H9 (cell line): ENCODE measurements at regions not wholly inside any gene's neighbourhood (a gene's known extent, or its start where the extent isn't known, plus 50 kb on each side); places are given as distances from the start of the nearest gene placed in this dataset.

Source experiments
- DNase-seq: peaks from one replicate; pipeline ENCODE4 v3.0.0-alpha.2; 2017
- H2AFZ ChIP-seq: one replicate; pipeline ENCODE4 v1.6.1; 2013; ENCODE audit warnings: mild to moderate bottlenecking, low read length, control low read depth, moderate library complexity
- H2AK5ac ChIP-seq: 2 replicates; pipeline ENCODE4 v1.6.1; 2013; ENCODE audit warnings: low read length, control low read depth, mixed read lengths; ENCODE audit not compliant: insufficient read length
- H2BK120ac ChIP-seq: one replicate; pipeline ENCODE4 v1.6.1; 2013; ENCODE audit warnings: low read depth, mild to moderate bottlenecking, low read length, control low read depth, inconsistent platforms; ENCODE audit not compliant: poor library complexity, severe bottlenecking
- H2BK12ac ChIP-seq: 2 replicates; pipeline ENCODE4 v1.6.1; 2013; ENCODE audit warnings: low read length, control low read depth, mixed read lengths, low read depth; ENCODE audit not compliant: insufficient read length
- H2BK15ac ChIP-seq: 2 replicates; pipeline ENCODE4 v1.6.1; 2013; ENCODE audit warnings: low read depth, low read length, control low read depth
- H2BK20ac ChIP-seq: one replicate; pipeline ENCODE4 v1.6.1; 2013; ENCODE audit warnings: low read depth, mild to moderate bottlenecking, low read length, control low read depth, inconsistent platforms; ENCODE audit not compliant: poor library complexity, severe bottlenecking
- H2BK5ac ChIP-seq: 2 replicates; pipeline ENCODE4 v1.6.1; 2013; ENCODE audit warnings: low read length, control low read depth, mixed read lengths; ENCODE audit not compliant: insufficient read length
- H3K14ac ChIP-seq: 2 replicates; pipeline ENCODE4 v1.6.1; 2013; ENCODE audit warnings: low read length, control low read depth; ENCODE audit not compliant: insufficient read depth
- H3K18ac ChIP-seq: 2 replicates; pipeline ENCODE4 v1.6.1; 2013; ENCODE audit warnings: low read depth, mild to moderate bottlenecking, mixed read lengths, low read length, control low read depth; ENCODE audit not compliant: insufficient read length
- H3K23ac ChIP-seq: 2 replicates; pipeline ENCODE4 v1.6.1; 2013; ENCODE audit warnings: low read length, control low read depth, mixed read lengths, low read depth; ENCODE audit not compliant: insufficient read length
- H3K23me2 ChIP-seq: 2 replicates; pipeline ENCODE4 v1.6.1; 2013; ENCODE audit warnings: low read depth, mild to moderate bottlenecking, mixed read lengths, low read length, control low read depth; ENCODE audit not compliant: insufficient read length, poor library complexity, severe bottlenecking
- H3K27ac ChIP-seq: 2 replicates; pipeline ENCODE4 v1.5.1; 2013; ENCODE audit warnings: low read length, control low read depth, mixed read lengths, low read depth; ENCODE audit not compliant: insufficient read length
- H3K27me3 ChIP-seq: 2 replicates; pipeline ENCODE4 v1.6.1; 2013; ENCODE audit warnings: low read length, control low read depth, inconsistent platforms; ENCODE audit not compliant: insufficient read depth
- H3K4ac ChIP-seq: 2 replicates; pipeline ENCODE4 v1.6.1; 2013; ENCODE audit warnings: low read depth, mild to moderate bottlenecking, control low read depth, inconsistent platforms, low read length, moderate library complexity
- H3K4me1 ChIP-seq: 2 replicates; pipeline ENCODE4 v1.6.1; 2013; ENCODE audit warnings: low read length, control low read depth, inconsistent platforms; ENCODE audit not compliant: insufficient read depth
- H3K4me2 ChIP-seq: 2 replicates; pipeline ENCODE4 v1.6.1; 2013; ENCODE audit warnings: low read length, control low read depth, mixed read lengths; ENCODE audit not compliant: insufficient read length, insufficient read depth
- H3K56ac ChIP-seq: 2 replicates; pipeline ENCODE4 v1.6.1; 2013; ENCODE audit warnings: low read depth, mild to moderate bottlenecking, mixed read lengths, low read length, control low read depth; ENCODE audit not compliant: insufficient read length
- H3K79me1 ChIP-seq: 2 replicates; pipeline ENCODE4 v1.6.1; 2013; ENCODE audit warnings: low read depth, mild to moderate bottlenecking, moderate library complexity, low read length, control low read depth, inconsistent platforms; ENCODE audit not compliant: insufficient read depth, poor library complexity, severe bottlenecking
- H3K79me2 ChIP-seq: 2 replicates; pipeline ENCODE4 v1.6.1; 2013; ENCODE audit warnings: low read length, control low read depth, inconsistent platforms; ENCODE audit not compliant: insufficient read depth
- H3K9ac ChIP-seq: 2 replicates; pipeline ENCODE4 v1.6.1; 2013; ENCODE audit warnings: low read length, control low read depth, mixed read lengths; ENCODE audit not compliant: insufficient read length; ENCODE audit errors: extremely low read depth
- H3K9me3 ChIP-seq: one replicate; pipeline ENCODE4 v1.6.1; 2013; ENCODE audit warnings: low read depth, low read length, inconsistent platforms; ENCODE audit not compliant: control insufficient read depth
- H3T11ph ChIP-seq: one replicate; pipeline ENCODE4 v1.6.1; 2013; ENCODE audit warnings: mild to moderate bottlenecking, low read length, control low read depth, inconsistent platforms
- H4K20me1 ChIP-seq: one replicate; pipeline ENCODE4 v1.6.1; 2013; ENCODE audit not compliant: control insufficient read depth, insufficient read length, insufficient read depth
- H4K5ac ChIP-seq: 2 replicates; pipeline ENCODE4 v1.6.1; 2013; ENCODE audit warnings: low read depth, mild to moderate bottlenecking, mixed read lengths, low read length, control low read depth; ENCODE audit not compliant: insufficient read length
- H4K8ac ChIP-seq: replicated peaks from 2 replicates; pipeline ENCODE4 v1.6.1; 2013; ENCODE audit warnings: low read length, control low read depth, mixed read lengths, low read depth; ENCODE audit not compliant: insufficient read length
- H4K91ac ChIP-seq: 2 replicates; pipeline ENCODE4 v1.6.1; 2013; ENCODE audit warnings: low read depth, mild to moderate bottlenecking, moderate library complexity, mixed read lengths, low read length, control low read depth; ENCODE audit not compliant: insufficient read length
- H3K27ac Mint-ChIP-seq, 3 experiments: 2 replicates in 2 of 3; 3 replicates in 1 of 3; pipeline ENCODE4 v1.8.0; 2020 to 2021; ENCODE audit warnings: mixed read lengths in 3 of 3, mild to moderate bottlenecking in 1 of 3, moderate library complexity in 1 of 3
- H3K27me3 Mint-ChIP-seq: 2 replicates; pipeline ENCODE4 v1.8.0; 2021; ENCODE audit warnings: low read depth, mild to moderate bottlenecking, moderate library complexity, mixed read lengths
- H3K36me3 Mint-ChIP-seq, 3 experiments: 2 replicates in 2 of 3; 3 replicates in 1 of 3; pipeline ENCODE4 v1.8.0; 2020 to 2021; ENCODE audit warnings: low read depth in 3 of 3, mixed read lengths in 3 of 3; ENCODE audit not compliant: insufficient read depth in 1 of 3
- H3K4me1 Mint-ChIP-seq, 2 experiments: 2 replicates each; pipeline ENCODE4 v1.8.0; 2020; ENCODE audit warnings: mixed read lengths in 2 of 2
- H3K4me3 Mint-ChIP-seq, 2 experiments: 2 replicates in 1 of 2; 3 replicates in 1 of 2; pipeline ENCODE4 v1.8.0; 2020 to 2021; ENCODE audit warnings: mild to moderate bottlenecking in 2 of 2, mixed read lengths in 2 of 2, moderate library complexity in 1 of 2
- H3K9me3 Mint-ChIP-seq, 2 experiments: 2 replicates in 1 of 2; 3 replicates in 1 of 2; pipeline ENCODE4 v1.8.0; 2020; ENCODE audit warnings: mild to moderate bottlenecking in 2 of 2, mixed read lengths in 2 of 2, moderate library complexity in 1 of 2
- CTCF ChIP-seq: fragments of 200-600 bp; sonication (generic); conservative IDR thresholded peaks from 3 replicates; pipeline ENCODE4 v1.8.0; 2021; ENCODE audit warnings: antibody characterized with exemption, mild to moderate bottlenecking
- WGBS: extraction: QIAGEN DNeasy Blood & Tissue Kit; methylation state at CpG from one replicate; pipeline ENCODE4 v1.1.7; 2013; ENCODE audit warnings: missing lambda C conversion rate, low lambda C conversion rate, mixed read lengths; ENCODE audit not compliant: insufficient read length; ENCODE audit errors: extremely low coverage; 5-methylcytosine and 5-hydroxymethylcytosine counted together

- Histone ChIP-seq H3K56ac (no peak overlapping the region), H2AFZ (no peak overlapping the region), H3K9me3 (no peaks in the 10 kb centered on the region), H4K20me1 (no peaks in the 10 kb centered on the region), H3K18ac (no peak overlapping the region), H4K91ac (no peak overlapping the region), H2BK12ac (no peak overlapping the region), H2BK15ac (no peak overlapping the region), H3K79me1 (no peaks in the 10 kb centered on the region), H4K5ac (no peak overlapping the region), H4K8ac (no peak overlapping the region), H3K79me2 (no peaks in the 10 kb centered on the region), H3K4me1 (no peaks in the 10 kb centered on the region), H3K14ac (no peak overlapping the region), H3K9ac (no peak overlapping the region), H3K27me3 (no peaks in the 10 kb centered on the region), H3K23ac (no peak overlapping the region), H3K23me2 (no peaks in the 10 kb centered on the region), H3K4ac (no peak overlapping the region), H3K27ac (no peak overlapping the region), H2BK120ac (no peak overlapping the region), H3K4me2 (no peak overlapping the region), H3T11ph (no peak overlapping the region), H2BK5ac (no peak overlapping the region), H2AK5ac (no peak overlapping the region), H2BK20ac (no peak overlapping the region)
- no peaks in the 10 kb centered on the region for H3K36me3 Mint-ChIP-seq
- H3K9me3 Mint-ChIP-seq = no peaks in the 10 kb centered on the region; a peak in 1 of 5 replicates
- H3K4me1 Mint-ChIP-seq = no peaks in the 10 kb centered on the region
- no CpG with 5 or more reads among the region's 5 CpGs for WGBS
- no peaks in the 10 kb centered on the region for H3K27me3 Mint-ChIP-seq
- DNase-seq = no peak
- H3K4me3 Mint-ChIP-seq = no peak overlapping the region
- no peak for TF ChIP-seq CTCF
- no peak overlapping the region for H3K27ac Mint-ChIP-seq
These were observed 89.1 kb upstream of the GLIS3 start for GRCh38 chr9:4389003-4389402.
